AG20443 (cell line): ENCODE measurements at regions not wholly inside any gene's neighbourhood (a gene's known extent, or its start where the extent isn't known, plus 50 kb on each side); places are given as distances from the start of the nearest gene placed in this dataset.
A peak's percentile ranks its signal among the peaks of the same experiment; 100 is the strongest.
"Not testable (repeated sequence)": the region's sequence is repeated elsewhere in the genome, so short reads cannot be mapped to it uniquely, and the experiment has no call there.

Experiments
- DNase-seq: peaks from one replicate; pipeline ENCODE4 v3.0.0; 2012; ENCODE audit warnings: low spot score, mixed read lengths

DNA sequence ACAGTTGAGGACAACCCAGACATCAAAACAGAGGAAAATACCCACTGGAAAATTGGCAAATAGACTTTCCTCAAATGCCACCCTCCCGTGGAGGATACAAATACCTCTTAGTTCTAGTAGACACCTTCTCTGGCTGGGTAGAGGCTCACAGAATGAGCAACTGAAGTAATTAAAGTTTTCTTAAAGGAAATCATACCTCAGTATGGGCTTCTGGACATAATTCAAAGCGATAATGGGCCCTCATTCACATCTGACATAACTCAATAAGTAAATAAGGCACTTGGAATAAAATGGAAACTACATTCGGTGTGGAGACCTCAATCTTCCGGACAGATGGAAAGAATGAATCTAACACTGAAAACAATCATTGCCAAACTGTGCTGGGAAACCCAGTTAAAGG, 115.2 kb upstream of the PLCL2 start:
- DNase-seq = no peak

DNA sequence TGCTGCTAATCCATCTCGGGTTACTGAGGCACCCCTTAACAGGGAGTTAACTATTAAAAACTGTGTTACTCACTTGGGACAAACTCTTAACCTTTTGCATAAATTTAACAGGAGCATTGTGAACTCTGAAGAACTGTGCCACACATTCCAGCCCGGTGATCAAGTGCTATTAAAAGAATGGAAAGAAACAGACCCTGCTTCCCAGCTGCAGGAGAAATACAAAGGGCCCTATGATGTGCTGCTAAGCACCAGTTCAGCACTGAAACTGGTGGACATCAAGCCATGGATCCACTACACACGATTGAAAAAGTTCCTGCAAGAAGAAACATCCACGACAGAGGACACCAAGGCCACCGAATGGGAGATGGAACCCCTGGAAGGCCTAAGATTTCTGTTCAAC, 114.7 kb upstream of the PLCL2 start:
- no peak for DNase-seq

DNA sequence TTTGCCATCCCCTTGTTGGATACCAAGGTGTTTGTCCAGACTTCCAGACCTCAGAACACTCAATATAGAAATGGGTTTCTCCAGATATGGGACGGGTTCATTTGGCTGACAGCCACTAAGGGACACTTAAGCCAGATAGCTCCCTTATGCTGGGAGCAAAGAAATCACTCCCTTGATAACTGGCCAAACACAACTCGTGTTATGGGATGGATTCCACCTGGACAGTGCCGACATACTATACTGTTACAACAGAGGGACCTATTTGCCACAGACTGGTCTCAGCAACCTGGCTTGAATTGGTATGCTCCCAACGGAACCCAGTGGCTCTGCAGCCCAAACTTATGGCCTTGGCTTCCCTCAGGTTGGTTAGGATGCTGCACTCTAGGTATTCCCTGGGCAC, 114.0 kb upstream of the PLCL2 start:
- no peak for DNase-seq

DNA sequence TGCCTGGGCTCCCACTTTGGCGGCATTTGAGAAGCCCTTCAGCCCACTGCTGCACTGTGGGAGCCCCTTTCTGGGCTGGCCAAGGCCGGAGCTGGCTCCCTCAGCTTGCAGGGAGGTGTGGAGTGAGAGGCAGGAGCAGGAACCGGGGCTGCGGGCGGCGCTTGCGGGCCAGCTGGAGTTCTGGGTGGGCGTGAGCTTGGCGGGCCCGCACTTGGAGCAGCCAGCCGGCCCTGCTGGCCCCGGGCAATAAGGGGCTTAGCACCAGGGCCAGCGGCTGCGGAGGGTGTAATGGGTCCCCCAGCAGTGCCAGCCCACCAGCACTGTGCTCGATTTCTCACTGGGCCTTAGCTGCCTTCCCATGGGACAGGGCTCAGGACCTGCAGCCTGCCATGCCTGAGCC, 111.2 kb upstream of the PLCL2 start:
- DNase-seq = not testable (repeated sequence)

DNA sequence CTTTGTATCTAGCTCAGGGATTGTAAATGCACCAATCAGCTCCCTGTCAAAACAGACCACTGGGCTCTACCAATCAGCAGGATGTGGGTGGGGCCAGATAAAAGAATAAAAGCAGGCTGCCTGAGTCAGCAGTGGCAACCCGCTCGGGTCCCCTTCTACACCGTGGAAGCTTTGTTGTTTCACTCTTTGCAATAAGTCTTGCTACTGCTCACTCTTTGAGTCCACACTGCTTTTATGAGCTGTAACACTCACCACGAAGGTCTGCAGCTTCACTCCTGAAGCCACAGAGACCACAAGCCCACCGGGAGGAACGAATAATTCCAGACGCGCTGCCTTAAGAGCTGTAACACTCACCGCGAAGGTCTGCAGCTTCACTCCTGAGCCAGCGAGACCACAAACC, 110.2 kb upstream of the PLCL2 start:
- not testable (repeated sequence) for DNase-seq

DNA sequence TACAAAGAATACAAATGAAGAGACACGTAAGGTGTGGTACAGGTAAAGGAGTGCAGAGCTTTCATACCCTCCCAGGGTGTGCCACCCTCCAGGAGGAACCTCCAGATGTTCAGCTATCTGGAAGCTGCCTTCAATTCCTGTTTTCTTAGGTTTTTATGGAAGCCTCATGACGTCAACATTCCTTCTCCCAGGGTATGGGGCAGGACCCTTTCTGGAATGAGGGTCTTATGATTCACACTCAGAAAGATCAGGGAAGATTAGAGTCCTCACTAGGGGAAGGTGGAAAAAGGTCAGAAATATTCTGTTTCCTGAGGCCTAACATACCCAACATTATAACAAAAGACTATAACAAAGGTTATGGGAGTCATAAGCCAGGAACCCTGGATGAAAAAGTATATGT, 99.8 kb upstream of the PLCL2 start:
- DNase-seq = no peak

DNA sequence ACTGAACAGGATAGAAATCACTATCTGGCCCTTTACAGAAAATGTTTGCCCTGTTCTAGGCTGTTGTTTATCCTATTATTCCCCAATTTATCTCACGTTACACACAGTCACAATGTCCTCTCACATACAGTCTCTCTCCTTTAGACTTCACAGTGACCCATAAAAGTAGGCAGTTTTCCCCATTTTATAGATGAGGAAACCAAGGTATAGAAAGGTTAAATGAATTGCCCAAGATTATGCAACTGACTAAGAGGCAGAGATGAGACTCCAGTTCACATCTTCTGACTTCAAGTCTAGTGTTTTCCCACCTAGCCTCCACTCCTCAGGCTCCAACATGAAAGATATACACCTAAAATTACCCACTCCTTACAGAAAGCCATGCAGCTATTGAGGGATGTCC, 99.3 kb upstream of the PLCL2 start:
- DNase-seq = no peak

DNA sequence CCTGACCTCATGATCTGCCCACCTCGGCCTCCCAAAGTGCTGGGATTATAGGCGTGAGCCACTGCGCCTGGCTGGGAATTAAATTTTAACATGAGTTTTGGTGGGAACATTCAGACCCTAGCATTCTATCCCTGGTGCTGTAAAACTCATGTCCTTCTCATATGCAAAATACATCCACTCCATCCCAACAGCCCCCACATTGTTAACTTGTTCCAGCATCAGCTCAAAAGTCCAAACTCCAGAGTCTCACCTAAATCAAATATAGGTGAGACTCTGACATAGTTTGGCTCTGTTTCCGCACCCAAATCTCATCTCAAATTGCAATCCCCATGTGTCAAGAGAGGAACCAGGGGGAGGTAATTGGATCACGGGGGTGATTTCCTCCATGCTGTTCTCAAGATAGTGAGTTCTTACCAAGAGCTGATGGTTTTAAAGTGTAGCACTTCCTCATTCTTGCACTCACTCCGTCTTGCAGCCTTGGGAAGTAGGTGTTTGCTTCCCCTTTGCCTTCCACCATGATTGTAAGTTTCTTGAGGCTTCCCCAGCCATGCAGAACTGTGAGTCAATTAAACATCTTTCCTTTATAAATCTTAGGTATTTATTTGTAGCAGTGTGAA, 96.2 kb upstream of the PLCL2 start:
- DNase-seq = no peak

DNA sequence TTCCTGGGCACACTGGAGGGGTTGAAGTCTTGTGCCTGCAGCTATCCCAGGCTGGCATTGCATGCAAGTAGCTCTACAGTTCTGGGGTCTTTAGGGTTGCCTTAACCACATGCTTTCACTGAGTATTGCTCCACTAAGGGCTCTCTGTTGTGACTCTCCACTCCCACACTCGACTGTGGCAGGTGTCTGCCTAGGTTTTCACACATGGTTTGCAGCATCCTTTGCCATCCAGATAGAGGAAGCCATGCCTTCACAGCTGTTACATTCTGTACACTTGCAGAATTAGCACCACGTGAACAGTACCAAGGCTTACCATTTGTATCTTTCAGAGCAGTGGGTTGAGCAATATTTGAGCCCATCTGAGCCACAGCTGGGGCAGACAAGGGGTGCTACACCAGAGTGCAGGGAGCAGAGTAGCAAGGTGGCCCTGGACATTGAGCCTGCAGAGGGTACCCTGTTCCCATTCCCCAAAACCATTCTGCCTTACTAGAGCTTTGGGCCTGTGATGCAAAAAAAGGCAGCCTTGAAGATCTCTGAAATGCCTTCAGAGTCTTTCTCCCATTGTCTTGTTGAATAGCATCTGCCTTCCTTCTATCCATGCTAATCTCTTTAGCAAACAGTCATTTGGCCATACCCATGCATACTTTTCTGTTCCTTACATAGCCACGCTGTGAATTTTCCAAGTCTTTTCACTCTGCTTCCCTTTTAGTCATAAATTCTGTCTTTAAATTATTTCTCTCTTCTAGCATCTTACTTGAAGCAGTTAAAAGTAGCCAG, 95.2 kb upstream of the PLCL2 start:
- no peak for DNase-seq

DNA sequence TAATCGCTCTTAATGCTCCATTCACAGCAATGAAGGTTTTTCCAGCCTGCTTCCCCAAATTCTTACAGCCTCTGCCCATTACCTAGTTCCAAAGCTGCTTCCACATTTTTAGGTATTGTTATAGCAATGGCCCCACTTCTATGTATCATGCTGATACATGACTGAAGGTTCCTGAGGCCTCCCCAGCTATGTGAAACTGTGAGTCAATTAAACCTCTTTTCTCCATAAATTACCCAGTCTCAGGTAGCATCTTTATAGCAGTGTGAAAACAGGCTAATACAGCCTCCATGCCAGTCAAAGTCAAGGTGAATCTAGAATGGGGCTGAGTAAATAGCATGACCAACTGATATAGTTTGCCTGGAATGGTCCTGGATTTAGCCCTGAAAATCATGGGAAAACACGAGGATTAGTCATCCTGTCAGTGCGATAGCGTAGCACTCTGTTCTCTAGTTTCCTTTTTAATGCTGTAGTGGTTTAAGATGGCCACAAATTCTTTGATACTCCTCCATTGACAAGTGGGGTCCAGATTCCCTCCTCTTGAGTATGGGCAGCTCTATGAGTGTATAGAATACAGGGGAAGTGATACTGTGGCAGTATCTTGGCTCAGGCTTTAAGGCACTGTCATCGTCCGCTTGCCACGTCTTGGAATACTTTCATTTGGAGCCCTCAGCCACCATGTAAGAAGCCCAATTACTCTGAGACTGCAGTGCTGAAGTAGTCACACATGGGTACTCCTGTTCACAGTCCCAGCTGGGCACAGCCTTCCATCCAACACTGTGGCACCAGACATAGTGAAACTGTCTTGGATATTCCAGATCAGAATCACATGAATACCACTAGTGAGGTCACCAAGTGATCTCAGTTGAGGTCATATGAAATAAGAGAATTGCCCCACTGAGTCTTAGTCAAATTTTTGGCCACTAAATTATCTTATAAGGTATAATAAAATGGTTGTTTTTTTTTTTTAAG, 94.0 kb upstream of the PLCL2 start:
- DNase-seq = no peak

DNA sequence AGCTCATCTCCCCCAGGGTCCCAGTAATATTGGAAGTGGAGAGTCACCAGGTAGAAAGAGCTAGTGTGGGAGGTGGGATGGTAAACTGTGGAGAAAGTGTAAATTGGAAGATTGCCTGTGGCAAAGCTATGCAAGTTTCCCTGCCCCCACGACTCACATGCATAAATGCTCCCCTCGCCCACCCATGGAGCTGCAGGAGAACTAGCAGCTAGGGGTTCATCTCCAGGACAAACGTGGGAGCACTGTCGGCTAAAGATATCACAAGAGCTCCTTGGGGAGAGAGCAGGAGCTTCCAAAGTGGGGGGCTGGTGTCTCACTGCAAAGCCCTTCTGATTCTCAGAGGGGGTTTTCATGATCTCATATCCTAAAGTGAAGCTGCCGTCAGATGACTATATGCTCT, 91.4 kb upstream of the PLCL2 start:
- DNase-seq = no peak

DNA sequence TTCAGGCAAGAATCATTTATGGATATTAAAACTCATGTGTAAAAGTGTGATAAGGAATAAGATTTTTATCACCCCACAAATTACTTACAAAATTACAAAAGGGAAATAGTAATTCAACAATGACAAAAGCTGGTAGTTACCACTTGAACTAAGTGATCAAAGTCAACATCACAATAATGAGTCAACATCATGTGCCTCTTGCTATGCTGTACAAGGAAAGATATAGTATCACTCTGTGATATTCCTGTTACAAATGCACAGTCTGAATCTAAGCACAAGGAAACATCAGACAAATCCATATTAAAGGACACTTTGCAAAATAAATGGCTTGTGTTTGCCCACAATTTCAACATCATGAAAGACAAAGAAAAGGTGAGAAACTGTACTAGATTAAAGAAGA, 90.5 kb upstream of the PLCL2 start:
- no peak for DNase-seq

DNA sequence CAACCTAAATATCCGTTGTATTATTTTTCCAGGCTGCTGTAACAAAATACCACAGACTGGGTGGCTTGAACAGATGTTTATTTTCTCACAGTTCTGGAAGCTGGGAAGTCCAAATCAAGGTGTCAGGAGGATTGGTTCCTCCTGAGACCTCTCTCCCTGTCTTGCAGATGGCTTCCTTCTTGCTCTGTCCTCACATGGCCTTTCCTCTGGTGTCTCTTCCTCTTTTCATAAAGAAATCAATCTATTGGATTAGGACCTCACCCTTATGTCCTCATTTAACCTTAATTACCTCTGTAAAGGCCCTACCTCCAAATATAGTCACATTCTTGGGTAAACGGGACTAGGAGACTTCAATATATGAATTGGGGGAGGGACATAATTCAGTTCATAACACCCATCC, 89.2 kb upstream of the PLCL2 start:
- no peak for DNase-seq

DNA sequence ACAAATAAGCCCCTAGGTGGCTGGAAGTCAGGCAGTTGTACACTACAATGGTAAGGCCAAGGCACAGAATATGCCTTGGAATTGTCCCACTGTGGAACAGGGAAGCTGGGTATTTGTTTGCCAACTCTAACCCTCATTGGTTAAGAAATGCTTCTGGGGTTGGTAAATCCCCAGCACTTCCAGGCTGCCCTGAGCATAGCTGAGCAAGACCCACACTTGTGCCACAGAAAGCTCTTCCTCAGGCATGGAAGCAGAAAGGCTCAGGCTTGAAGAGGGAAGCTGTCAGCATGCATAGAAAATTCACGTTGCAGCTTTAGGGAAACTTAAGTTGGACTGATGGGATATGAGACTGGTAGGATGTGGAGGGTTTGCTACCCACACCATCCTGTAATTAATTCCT, 86.9 kb upstream of the PLCL2 start:
- no peak for DNase-seq

DNA sequence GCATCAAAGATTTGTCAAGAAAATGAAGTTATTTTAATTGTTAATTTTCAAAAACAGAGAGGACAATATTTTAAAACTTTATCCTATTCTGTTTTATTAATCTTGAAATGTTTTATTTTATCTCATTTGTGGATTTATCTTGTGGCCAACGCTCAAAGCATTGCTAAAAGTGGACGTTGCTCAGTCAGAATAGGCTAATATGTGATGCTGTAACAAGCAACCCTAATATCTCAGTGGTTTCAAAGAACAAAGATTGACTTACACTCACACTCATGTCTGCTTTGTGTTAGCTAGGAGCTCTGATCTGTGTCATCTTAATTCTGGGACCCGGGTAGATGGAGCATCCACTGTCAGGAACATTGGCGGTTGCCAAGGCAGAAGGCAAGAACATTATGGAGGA, 86.0 kb upstream of the PLCL2 start:
- no peak for DNase-seq

DNA sequence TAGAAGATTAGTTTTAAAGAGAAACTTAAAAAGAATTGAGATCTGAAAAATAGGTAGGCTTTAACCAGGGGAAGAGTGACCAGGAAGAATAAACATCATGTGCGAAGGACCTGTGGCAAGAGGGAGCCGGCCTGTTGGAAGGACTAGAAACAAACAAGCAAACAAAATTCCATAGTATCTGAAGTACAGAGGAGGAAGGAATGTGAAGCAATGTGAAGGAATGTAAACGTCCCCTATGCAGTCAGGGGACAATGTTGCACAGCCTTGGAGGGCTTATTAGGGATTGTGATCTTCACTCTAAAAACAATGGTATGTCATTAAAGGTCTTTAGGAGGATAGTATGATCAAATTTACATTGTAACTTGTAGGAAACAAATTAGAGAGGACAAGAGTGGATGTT, 84.4 kb upstream of the PLCL2 start:
- no peak for DNase-seq

DNA sequence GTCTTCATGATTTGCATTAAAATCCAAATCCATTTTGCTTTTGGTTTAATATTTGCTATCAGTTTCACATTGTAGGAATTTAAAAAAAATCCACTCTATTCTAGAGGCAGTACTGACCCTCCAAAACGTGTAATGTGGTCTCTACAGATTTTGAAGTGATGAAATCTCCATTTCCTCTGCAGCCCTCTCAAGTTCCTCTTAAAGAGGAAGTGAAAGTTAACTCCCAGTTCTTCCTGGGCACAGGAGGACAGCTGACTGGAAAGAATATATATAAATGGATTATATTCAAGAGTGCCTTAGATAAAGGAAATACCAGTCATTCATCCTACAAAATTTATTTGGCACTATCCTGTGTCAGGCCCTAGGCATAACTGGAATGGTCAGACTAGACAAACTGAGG, 83.5 kb upstream of the PLCL2 start:
- no peak for DNase-seq

DNA sequence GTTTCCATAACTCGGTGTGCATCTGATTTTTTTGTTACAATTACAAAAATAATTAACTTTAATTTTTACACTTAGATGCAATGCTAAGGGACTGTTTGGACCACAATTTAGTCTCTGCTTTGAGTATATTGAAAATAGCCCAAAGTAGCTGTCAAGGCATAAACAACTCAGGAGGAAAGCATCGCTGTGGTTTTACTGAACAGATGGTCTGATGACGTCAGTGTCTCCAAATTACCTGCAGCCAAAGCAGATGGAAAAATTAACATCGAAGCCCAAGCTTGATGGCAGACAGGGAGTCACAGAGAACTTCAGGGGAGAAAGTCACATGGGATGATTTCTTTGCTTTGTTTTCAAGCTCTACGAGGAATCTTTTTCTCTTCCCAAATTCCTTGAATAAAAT, 83.1 kb upstream of the PLCL2 start:
- DNase-seq = peak; percentile 25

DNA sequence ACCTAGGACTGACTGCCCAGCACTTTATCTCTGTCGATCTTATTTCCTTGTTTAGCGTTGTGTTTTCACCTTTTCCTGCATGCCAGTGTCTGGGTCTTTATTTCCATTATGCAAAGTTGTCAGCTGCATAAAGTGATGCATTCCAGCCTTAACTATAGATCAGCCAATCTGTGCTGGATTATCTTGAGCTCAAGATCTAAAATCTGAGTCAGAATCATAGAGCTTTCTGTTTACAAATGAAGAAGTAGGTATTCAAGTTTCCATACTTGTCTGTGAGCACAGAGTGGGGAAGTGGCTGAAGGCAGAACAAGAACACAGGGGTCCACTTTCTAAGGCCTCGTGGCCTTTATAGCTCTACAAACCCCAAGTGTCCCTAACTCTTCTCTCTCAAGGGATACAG, 82.4 kb upstream of the PLCL2 start:
- no peak for DNase-seq

DNA sequence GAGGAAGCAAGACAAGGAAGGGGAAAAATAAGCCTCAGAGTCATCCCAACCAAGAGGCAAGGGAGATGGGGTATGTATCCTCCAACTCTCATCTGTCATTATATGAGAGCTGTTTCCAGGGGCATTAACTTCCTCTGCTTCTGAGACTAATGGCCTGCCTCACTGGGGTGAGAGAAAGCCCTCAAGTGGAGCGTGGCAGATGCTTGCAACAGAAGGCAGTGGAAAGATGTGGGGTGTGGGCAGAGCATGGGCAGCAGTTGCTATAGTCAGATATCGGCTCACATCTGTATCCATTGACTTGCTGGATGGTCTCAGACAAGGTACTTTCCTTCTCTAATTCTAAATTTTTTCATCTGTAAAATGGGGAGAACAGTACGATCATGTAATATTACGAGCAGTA, 81.7 kb upstream of the PLCL2 start:
- no peak for DNase-seq

DNA sequence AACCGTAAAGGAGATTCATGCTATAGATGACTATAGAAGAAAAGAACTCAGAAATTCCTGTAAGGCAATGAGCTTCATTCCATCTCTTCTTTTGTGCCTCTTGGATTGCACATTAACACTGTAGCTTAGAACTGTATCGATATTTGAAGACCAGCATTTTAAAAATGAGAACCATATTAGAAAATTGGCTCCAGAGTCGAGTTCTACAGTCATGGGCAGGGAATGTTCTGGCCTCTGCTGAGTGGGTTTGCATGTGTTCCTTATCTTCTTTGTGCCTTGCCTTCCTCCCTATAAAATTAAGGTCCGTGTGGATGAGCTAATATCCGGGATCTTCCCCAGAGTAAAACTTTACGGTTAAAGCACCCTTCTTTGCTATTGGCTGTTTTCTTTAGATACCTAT, 77.4 kb upstream of the PLCL2 start:
- DNase-seq = peak; percentile 76

DNA sequence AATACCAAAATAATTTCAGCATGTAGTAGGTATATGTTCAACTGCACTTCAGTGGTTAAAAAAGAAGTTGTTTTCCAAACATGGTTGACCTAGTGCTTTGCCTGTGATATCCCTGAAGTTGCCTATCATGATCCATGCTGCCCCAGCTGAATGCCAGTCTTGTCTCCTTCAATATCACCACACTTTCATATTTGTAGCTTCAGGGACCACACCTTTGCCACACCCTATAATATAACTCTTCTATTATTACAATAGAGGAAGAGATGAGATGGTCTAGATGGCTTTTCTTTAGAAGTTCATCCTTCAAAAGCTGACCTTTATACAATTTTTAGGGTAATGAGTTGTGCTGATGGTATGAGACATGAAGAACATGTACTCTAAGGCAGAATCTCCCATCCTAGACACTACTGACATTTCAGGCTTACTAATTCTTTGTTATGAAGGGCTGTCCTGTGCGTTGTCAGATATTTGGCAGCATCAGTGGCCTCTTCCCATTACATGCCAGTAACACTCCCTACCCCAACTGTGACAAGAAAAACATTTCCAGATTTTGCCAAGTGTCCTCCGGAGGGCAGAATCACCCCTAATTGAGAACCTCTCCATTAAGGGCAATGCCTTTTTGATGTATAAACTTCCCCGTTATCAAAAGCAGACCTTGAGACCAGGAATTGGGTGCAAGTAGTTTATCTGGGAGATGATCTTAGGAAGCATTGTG, 76.2 kb upstream of the PLCL2 start:
- no peak for DNase-seq
